ENCODE measurements at regions not wholly inside any gene's neighbourhood (a gene's known extent, or its start where the extent isn't known, plus 50 kb on each side); places are given as distances from the start of the nearest gene placed in this dataset.

DNA sequence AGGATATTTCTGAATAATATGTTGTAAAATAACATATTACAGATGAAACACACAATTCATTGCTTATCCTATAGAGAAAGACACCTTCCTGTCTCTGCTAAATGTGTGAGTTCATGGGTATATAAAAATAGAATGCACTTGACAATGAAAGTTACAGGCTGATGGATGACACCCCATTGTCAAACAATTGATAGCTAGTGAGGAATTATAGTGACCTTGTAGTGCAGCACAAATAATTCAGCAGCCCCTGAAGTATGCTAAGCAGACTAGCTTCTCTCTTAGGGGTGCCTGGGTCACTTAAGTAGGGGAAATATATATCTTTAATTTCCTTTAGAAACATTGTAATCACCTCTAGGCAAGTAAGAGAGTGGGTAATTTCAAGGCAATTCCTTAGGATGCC lies 826.2 kb downstream of the CDH8 start:
- no peak for DNase-seq (ENCODE audit: unreplicated experiment)
- Mint-ChIP-seq H3K36me3 (ENCODE audit: insufficient read depth, unreplicated experiment) (peaks cover 5% of the 10 kb centered on the region), H3K9me3 (ENCODE audit: unreplicated experiment) (no peaks in the 10 kb centered on the region), H3K4me1 (ENCODE audit: insufficient read depth, unreplicated experiment) (no peaks in the 10 kb centered on the region), H3K27ac (ENCODE audit: low read depth, unreplicated experiment) (no peak overlapping the region), H3K27me3 (ENCODE audit: insufficient read depth, unreplicated experiment) (peaks cover 75% of the 10 kb centered on the region), H3K4me3 (ENCODE audit: unreplicated experiment) (no peak overlapping the region)
- ChIA-PET POLR2A (no interaction called here), CTCF (no interaction called here)
- TF ChIP-seq, protein P1, sequence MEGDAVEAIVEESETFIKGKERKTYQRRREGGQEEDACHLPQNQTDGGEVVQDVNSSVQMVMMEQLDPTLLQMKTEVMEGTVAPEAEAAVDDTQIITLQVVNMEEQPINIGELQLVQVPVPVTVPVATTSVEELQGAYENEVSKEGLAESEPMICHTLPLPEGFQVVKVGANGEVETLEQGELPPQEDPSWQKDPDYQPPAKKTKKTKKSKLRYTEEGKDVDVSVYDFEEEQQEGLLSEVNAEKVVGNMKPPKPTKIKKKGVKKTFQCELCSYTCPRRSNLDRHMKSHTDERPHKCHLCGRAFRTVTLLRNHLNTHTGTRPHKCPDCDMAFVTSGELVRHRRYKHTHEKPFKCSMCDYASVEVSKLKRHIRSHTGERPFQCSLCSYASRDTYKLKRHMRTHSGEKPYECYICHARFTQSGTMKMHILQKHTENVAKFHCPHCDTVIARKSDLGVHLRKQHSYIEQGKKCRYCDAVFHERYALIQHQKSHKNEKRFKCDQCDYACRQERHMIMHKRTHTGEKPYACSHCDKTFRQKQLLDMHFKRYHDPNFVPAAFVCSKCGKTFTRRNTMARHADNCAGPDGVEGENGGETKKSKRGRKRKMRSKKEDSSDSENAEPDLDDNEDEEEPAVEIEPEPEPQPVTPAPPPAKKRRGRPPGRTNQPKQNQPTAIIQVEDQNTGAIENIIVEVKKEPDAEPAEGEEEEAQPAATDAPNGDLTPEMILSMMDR (IDR thresholded peaks at IDR 0.05; ENCODE audit: unreplicated experiment): no peak
- no TSS peak for BruUV-seq (replicated peaks)
- intact Hi-C loops (cut with micrococcal nuclease): no loop called here

DNA sequence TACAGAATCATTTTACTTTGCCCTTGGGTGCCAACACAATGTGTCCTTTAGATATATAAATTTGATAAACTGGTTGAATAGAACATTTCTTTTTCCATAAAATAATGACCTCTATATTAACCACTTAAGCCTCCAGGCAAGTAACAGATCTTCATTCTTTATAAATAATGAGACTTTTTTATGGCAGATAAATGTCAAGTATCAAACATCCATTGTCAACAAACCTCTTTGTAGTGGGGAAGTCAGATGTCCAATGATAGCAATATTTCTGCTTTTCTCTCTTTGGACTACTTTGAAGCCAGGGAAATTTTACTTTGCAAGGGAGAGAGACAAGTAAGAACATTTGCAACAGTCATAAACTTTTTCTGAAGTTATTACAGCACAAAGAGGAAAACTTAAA lies 841.2 kb downstream of the CDH8 start:
- Mint-ChIP-seq H3K9me3 (ENCODE audit: unreplicated experiment) (peaks cover 7% of the 10 kb centered on the region), H3K4me1 (ENCODE audit: insufficient read depth, unreplicated experiment) (no peaks in the 10 kb centered on the region), H3K36me3 (ENCODE audit: insufficient read depth, unreplicated experiment) (no peaks in the 10 kb centered on the region), H3K27me3 (ENCODE audit: insufficient read depth, unreplicated experiment) (peaks cover 24% of the 10 kb centered on the region), H3K27ac (ENCODE audit: low read depth, unreplicated experiment) (no peak overlapping the region), H3K4me3 (ENCODE audit: unreplicated experiment) (no peak overlapping the region)
- POLR2A ChIA-PET: no interaction called here
- TF ChIP-seq, protein P1 (IDR thresholded peaks at IDR 0.05; ENCODE audit: unreplicated experiment): no peak
- intact Hi-C loops (cut with micrococcal nuclease): no loop called here
- no TSS peak for BruUV-seq (replicated peaks)
- CTCF ChIA-PET: no interaction called here
- no peak for DNase-seq (ENCODE audit: unreplicated experiment)

DNA sequence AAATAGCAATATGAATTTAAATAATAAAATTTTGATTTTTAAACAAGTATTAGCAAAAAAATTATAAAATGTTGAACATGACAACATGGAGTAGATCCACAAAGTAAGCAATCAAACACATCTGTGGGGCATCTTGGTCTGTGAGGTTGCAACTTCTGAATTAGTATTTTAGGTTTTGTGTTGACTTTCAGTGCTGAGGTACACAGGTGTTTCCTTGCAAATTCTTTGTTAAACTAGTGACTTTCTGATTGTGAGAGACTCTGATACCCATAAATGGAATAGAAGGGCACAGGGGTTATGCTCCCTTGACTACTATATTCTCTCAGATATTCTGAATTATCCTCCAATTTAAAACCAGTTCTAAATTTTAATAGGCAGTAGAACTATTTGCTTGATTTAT lies 841.7 kb downstream of the CDH8 start:
- peaks cover 7% of the 10 kb centered on the region for H3K9me3 Mint-ChIP-seq (ENCODE audit: unreplicated experiment)
- CTCF ChIA-PET: no interaction called here
- H3K4me3 Mint-ChIP-seq (ENCODE audit: unreplicated experiment): no peak overlapping the region
- intact Hi-C loops (cut with micrococcal nuclease): no loop called here
- H3K36me3 Mint-ChIP-seq (ENCODE audit: insufficient read depth, unreplicated experiment): no peaks in the 10 kb centered on the region
- TF ChIP-seq, protein P1 (IDR thresholded peaks at IDR 0.05; ENCODE audit: unreplicated experiment): no peak
- no peak for DNase-seq (ENCODE audit: unreplicated experiment)
- POLR2A ChIA-PET: no interaction called here
- no peak overlapping the region for H3K27ac Mint-ChIP-seq (ENCODE audit: low read depth, unreplicated experiment)
- BruUV-seq (replicated peaks): no TSS peak
- no peaks in the 10 kb centered on the region for H3K4me1 Mint-ChIP-seq (ENCODE audit: insufficient read depth, unreplicated experiment)
- H3K27me3 Mint-ChIP-seq (ENCODE audit: insufficient read depth, unreplicated experiment): peaks cover 28% of the 10 kb centered on the region

DNA sequence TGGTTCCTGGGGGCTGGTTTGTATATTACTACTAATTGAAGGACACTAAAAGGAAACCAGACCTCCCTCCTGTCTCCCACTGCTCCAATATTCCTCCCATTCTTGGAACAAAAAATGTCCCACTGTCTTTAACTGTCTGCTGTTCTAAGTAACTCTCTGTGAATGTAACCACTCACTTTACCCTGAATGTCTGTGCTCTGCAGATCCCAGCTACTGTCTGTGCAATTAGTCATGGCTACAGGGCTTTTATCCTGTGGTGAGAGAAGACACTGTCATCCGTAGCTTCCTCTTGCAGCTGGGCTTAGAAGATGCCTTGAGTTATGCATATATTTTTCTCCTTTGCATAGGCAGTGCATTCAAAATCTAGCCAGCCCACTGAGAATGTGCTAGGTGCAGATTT lies 853.8 kb downstream of the CDH8 start:
- no TSS peak for BruUV-seq (replicated peaks)
- POLR2A ChIA-PET: no interaction called here
- Mint-ChIP-seq H3K4me1 (ENCODE audit: insufficient read depth, unreplicated experiment) (no peaks in the 10 kb centered on the region), H3K4me3 (ENCODE audit: unreplicated experiment) (no peak overlapping the region), H3K36me3 (ENCODE audit: insufficient read depth, unreplicated experiment) (no peaks in the 10 kb centered on the region), H3K27ac (ENCODE audit: low read depth, unreplicated experiment) (no peak overlapping the region), H3K27me3 (ENCODE audit: insufficient read depth, unreplicated experiment) (peaks cover 57% of the 10 kb centered on the region), H3K9me3 (ENCODE audit: unreplicated experiment) (no peaks in the 10 kb centered on the region)
- TF ChIP-seq, protein P1 (IDR thresholded peaks at IDR 0.05; ENCODE audit: unreplicated experiment): no peak
- CTCF ChIA-PET: interaction anchor here (0.6 to 0.8 kb wide), 2 partner anchors 854 to 1841 kb away, joined by 3 read pairs; no protein-coding TSS in a partner anchor
- DNase-seq (ENCODE audit: unreplicated experiment): no peak
- intact Hi-C loops (cut with micrococcal nuclease): no loop called here
